CD4-positive, alpha-beta T cell treated with Interleukin-15 for 4 hours (primary cell): ENCODE measurements at regions not wholly inside any gene's neighbourhood (a gene's known extent, or its start where the extent isn't known, plus 50 kb on each side); places are given as distances from the start of the nearest gene placed in this dataset.

Experiments
- DNase-seq: peaks from one replicate; pipeline ENCODE4 v3.0.0-alpha.2; 2020; ENCODE audit warnings: low spot score

- no peak for DNase-seq
These were observed 139.6 kb upstream of the FAM20A start for GRCh38 chr17:68740555-68741447.

GRCh38 chr17:68737761-68738443 lies 136.7 kb upstream of the FAM20A start:
- no peak for DNase-seq

- DNase-seq = no peak
These were observed 133.8 kb upstream of the FAM20A start for GRCh38 chr17:68734931-68735330.

- no peak for DNase-seq
These were observed 133.2 kb upstream of the FAM20A start for GRCh38 chr17:68734187-68734900.

GRCh38 chr17:68733241-68734176 lies 132.3 kb upstream of the FAM20A start:
- no peak for DNase-seq

- DNase-seq = no peak
These were observed 131.2 kb upstream of the FAM20A start for GRCh38 chr17:68732301-68732749.

GRCh38 chr17:68731465-68731864 lies 130.3 kb upstream of the FAM20A start:
- no peak for DNase-seq

GRCh38 chr17:68719431-68719830 lies 118.3 kb upstream of the FAM20A start:
- no peak for DNase-seq

GRCh38 chr17:68718926-68719325 lies 117.8 kb upstream of the FAM20A start:
- no peak for DNase-seq

GRCh38 chr17:68718465-68718864 lies 117.3 kb upstream of the FAM20A start:
- DNase-seq = no peak

- no peak for DNase-seq
These were observed 113.5 kb upstream of the FAM20A start for GRCh38 chr17:68714676-68715075.

- no peak for DNase-seq
These were observed 110.7 kb upstream of the FAM20A start for GRCh38 chr17:68711858-68712257.

GRCh38 chr17:68710976-68711375 lies 109.8 kb upstream of the FAM20A start:
- DNase-seq = no peak

- DNase-seq = no peak
These were observed 109.0 kb upstream of the FAM20A start for GRCh38 chr17:68710035-68710780.

- DNase-seq = no peak
These were observed 108.3 kb upstream of the FAM20A start for GRCh38 chr17:68709461-68709860.

- no peak for DNase-seq
These were observed 105.9 kb upstream of the FAM20A start for GRCh38 chr17:68707031-68707430.

- DNase-seq = no peak
These were observed 105.3 kb upstream of the FAM20A start for GRCh38 chr17:68706356-68706920.

GRCh38 chr17:68705714-68706076 lies 104.5 kb upstream of the FAM20A start:
- DNase-seq = no peak

- DNase-seq = no peak
These were observed 103.9 kb upstream of the FAM20A start for GRCh38 chr17:68704871-68705713.

- DNase-seq = no peak
These were observed 99.9 kb upstream of the FAM20A start for GRCh38 chr17:68701046-68701445.
